Fibroblast of skin of left biceps (primary cell): ENCODE measurements at regions not wholly inside any gene's neighbourhood (a gene's known extent, or its start where the extent isn't known, plus 50 kb on each side); places are given as distances from the start of the nearest gene placed in this dataset.

Experiments
- DNase-seq, 2 experiments: peaks; one replicate each; pipeline ENCODE4 v3.0.0-alpha.2; 2013; ENCODE audit warnings: low read depth in 2 of 2

DNA sequence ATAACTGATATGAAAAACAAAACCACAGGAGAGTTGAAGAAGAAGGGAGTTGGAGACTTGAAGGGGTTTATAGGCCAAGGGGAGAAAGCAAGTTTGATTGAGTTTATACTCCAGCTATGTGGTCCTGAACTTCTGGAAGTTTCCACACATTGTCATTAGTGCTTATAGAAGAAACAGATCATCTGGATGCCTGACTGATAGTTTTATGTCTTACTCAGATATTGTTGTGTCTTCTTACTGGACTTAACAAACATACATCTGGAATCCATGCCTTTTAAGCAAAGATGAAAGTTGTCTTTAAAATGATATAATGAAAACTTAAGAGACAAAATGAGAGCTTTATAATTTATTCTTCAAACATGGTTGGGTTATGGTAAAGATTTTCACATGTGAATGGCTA lies 101.3 kb upstream of the FZD8 start:
- DNase-seq: no peak

DNA sequence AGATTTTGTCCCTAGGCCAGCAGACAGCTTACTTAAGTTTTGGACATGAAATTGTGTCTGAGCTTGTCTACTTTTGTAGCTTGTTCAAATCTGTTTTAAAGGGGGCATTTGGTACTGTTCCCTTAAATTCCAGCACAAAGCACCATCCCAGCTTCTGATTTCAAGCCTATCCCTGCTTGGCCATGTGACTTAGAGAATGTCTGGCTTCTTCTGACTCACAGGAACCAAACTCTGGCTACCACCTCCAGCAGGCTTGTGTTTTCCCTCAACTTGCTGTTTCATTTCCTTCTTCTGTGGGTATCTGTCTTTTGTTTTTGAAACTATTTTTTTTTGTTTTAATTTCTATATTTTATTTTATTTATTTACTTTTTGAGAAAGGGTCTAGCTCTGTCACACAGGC lies 97.9 kb upstream of the FZD8 start:
- DNase-seq: no peak

DNA sequence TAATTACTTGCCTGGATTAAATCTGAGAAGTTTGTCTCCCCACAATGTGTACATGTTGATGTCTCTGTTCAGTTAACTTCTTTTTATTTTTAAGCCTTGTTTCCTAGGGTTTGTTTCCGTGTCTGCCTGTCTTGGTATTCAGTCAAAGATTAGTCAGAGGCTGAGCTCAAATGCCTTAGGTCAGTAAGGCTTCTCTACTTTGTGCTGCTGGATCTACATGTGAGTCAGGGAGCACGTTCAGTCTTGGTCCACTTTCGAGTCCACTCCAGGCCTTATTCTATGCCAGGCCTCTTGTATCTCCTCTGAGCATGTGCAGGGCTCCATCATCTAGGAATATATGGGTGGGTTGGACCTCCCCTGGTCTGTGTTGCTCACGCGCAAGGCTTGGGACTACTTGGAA lies 93.3 kb upstream of the FZD8 start:
- peak in 1 of 2 experiments; percentile 11 for DNase-seq

DNA sequence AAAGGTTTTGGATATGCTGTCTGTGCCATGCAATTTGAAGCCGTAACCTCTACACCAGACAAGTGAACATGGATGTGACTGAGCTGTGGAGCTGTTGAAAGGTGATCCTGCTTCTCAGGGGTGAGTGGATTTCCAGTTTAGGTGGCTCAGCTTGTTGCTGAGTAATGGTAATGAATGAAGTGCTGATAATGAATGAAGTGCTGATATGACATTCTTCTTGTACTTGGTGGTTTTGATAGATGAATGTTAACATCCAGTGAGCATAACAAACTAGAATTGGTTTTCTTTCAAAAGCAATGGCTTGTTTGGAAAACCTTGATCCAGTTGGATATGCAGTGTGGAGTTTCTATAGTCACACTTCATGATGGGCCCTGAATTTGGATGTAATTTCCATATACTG lies 89.7 kb upstream of the FZD8 start:
- no peak for DNase-seq

DNA sequence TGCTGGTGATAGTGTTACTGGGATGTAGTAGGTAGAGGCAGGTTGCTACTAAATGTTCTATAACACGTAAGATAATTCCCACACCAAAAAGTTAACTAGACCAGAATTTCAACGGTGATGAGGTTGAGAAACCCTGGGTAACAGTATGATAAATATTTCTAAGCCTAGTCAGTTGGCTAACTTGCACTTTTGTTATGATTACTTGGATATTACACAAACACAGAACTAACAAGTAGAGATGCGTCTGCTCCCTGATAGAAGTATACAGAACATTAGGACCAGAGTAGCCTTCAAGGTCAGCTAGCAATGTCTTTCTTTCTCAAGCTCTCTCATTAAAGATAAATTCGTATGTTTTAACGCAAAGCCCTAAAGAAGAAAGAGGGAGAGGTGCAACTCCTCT lies 86.2 kb upstream of the FZD8 start:
- DNase-seq: no peak

DNA sequence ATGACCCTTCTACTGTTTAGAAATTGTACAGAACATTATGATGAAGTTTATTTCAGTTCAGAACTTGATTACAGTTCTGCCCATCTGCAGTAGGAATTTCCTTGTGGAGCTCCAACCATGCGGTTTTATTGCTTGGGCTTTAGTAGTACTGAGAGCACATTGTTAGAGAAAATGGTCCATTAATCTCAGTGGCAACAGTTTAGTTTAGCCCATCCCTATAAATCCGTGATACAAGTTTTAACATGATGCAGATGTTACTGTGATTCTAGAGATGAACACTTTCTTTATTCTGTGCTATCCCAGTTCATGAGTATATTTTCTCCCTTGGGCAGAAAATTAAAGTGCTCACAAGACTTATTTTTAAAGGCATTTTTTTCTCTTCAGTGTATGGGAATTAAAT lies 84.8 kb upstream of the FZD8 start:
- DNase-seq: no peak

DNA sequence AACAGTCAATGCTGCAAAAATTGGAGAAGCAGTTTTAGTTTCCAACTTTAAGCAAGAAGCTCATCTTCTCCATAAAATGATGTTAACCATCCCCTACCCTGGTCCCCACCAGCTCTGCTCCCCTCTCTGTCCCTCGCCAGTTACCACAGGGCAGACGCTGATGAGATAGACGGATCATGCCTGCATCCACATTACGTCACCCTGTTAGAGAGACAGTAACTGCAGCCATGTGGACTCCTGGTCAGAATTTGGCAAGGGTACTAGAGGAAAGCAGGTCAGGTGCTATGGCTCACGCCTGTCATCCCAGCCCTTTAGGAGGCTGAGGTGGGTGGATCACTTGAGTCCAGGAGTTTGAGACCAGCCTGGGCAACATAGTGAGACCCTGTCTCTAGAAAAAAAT lies 81.9 kb upstream of the FZD8 start:
- no peak for DNase-seq

DNA sequence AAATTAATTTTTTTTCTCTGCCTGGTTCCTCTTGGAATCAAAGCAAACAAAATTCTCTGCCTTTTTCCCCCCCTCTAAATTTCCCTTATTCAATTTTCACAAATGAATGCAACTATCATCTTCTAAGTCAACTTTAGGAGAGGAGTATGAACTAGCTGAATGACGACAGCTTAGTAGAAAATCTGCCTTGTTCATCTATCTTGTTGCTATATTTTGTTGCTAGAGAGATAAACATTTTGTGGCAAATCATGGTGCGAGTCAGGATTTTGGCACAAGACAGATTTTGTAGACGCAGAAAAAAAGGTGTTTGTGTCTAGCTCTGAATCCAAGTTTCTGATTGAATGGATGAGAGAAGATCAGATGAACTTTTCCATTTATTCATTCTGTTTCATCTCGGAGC lies 81.0 kb upstream of the FZD8 start:
- DNase-seq: no peak

DNA sequence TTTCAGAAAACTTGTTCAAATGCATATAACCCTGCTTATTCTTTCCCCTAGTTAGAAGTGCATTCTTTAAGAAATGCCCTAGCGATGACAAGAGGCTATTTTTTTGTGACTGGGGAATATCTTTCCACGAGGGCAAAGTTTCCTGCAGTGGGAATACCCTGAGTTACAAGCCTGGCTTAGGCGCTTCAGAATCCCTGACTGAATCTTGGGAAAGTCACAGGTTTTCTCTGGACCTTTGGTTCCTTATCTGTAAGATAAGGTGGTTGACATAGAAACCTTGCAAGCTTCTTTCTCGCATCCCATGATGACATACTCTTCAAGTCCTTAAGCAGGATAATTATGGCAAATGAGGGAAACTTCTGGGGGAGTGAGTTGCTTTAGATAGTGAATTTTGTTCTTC lies 80.5 kb upstream of the FZD8 start:
- no peak for DNase-seq

DNA sequence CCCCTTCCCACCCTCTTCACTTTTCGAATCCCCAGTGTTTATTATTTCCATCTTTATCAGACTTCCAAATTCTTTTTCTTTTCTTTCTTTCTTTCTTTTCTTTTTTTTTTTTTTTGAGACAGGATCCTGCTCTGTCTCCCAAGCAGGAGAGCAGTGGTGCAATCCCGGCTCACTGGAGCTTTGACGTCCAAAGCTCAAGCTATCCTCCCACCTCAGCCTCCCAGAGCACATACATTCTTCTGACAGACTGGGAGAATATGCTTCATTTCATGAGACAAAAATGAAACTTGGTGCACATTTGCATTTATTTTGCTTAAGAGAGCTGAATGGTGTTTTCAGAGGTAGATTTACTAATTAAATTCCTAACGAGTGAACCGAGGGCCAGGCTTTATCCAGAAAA lies 80.1 kb upstream of the FZD8 start:
- DNase-seq: no peak

DNA sequence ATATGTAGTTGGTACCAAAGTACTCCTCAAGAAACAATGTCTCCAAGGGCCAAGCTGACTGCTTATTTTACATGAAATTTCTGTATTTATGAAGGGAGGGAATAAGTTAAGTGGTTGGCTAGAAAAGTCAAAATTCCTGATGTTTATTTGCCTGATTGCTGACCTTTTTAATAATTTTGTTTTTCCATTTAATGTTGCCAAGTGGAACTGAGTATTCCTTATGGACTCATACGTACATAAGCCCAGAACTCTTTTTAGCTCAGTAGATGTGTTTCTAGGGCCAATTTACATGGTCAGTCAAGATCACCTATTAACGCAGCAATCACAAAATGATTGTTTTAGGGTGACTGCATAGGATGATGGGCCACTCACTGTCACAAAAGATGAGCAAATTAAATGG lies 78.3 kb upstream of the FZD8 start:
- DNase-seq: no peak

DNA sequence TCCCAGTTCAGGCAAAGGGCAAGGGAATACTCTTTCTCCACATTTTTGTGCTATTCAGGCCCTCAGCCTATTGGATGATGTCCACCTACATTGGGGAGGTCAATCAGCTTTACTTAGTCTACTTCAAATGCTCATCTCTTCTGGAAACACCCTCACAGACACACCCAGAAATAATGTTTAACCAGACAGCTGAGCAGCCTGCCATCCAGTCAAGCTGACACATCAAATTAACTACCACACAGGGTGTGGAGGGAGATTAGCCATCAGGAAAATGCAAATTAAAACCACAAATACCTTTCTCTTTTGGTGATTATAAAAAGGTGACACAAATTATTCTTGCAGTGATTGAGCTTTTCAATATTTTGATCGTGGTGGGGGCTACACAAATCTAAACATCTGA lies 74.7 kb upstream of the FZD8 start:
- DNase-seq: no peak

DNA sequence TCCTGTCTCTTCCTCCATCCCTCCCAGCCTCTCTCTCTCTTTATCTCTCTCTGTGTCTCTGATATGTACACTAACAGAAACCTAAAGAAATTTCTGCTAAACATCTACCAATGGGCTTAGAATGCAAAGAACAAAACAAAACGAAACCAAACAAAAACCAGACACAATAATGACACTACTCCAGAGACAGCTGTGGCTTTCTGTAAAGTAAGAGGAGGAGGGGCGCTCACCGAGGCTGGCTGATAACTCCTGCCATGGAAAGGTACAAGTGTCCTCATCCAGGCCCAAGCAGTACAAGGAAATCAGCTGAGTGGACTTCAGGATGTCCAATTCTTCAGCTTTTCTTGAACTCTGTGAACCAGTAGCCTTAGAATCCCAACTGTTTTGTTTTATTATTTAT lies 70.4 kb upstream of the FZD8 start:
- DNase-seq: no peak

DNA sequence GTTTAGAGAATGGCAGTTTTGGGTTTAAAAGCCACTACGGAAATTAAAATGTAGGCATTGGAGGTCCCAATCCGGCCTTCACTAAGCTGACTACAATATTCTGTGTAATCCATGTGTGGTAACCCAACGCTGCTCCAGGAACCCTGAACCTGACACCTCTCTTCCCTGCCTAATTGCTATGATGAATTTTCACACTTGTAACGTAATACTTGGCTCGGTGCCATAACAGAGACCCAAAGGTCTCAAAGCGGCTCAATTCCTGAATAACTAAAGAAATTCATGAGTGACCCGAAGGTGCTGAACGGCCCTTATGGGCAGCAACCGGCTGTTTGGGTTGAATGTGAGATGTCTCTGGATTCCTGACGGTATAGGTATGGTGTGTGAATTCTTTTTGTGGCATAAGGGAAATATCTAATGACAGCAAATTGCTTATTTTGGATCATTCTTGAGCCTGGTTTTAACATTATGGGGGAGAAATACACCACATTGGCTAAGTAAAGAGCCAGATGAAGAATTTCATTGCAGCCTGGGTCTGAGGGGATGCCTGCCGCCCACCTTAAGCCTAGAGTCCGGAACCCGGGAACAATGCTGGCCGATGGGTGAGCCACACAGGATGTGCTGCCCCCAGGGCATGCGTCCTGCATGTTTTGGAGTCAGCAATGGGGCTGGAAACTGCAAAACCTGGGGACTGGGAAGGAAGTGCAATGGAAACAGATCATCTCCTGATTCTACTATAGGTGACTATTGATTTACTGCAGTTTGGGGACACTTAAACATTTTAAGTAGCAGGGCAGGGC lies 69.7 kb upstream of the FZD8 start:
- no peak for DNase-seq

DNA sequence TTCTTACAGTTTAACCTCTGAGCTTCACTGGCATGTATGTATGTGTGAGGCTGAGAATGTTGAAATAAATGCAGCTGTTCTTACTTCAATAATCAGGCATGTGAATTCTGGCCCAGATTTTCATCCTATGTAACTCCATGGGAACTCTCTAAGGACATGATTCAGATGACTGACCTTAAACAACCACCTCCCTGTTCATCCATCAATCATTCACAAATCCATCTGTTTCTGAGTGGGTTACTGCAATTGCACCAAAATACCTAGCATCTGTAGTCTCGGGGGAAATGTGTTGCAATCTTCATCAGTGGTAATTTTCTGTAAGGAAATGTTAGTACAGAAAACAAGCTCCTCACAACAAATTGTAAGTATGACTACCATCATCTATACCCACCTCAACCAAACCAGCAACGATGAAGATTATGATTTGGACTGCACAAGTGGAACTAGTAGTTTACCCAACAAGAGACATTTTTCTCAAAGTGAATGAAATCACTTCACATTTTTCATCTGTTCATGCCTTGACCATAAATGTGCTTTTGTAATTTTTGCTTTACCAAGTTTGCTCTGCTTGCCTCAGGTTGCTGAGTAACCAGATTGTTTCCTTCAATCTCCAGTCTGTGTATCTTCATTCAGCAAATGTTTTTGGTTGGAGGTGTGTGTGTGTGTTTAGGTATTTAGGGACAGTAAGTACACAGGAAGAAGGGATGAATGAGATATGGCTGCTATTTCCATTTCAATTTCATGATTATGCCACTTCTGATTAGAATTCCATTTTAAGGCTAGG lies 65.7 kb upstream of the FZD8 start:
- DNase-seq: peak; percentile 15 to 35

DNA sequence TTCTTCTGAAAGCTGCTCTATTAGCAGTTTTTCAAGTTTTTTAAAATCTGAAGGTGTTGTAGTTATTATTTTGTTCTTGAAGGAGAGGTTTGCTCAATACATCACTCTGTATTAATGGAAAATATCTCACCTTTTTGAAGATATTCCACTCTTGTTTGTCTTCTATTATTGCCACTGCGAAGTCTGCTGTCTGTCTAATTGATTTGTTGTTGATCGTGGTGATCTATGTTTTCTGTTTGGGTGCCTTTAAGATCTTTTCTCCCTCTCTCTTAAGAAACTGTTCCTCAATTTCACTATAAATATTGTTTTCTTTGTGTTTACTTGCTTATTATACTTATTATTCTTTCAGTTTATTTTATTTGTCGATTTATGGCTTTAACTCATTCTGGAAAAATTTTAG lies 64.9 kb upstream of the FZD8 start:
- no peak for DNase-seq

DNA sequence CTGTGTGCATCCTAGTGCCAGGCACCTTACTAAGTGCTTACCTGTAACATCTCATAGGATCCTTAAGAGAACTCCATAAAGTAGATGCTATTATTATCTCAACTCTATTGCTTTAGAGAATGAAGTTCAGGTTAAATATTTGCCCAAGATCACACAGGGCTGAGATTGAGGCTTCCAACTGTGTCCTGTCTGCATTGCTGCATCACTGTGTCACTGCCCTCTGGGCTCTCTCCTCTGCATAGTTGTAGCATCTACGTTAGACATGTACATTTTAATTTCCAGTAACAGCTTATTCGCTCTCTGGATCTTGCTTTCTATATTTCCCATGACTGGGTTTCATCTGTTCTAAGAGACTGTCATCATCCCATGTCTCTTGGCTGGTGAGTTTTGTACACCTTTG lies 63.6 kb upstream of the FZD8 start:
- DNase-seq: no peak

DNA sequence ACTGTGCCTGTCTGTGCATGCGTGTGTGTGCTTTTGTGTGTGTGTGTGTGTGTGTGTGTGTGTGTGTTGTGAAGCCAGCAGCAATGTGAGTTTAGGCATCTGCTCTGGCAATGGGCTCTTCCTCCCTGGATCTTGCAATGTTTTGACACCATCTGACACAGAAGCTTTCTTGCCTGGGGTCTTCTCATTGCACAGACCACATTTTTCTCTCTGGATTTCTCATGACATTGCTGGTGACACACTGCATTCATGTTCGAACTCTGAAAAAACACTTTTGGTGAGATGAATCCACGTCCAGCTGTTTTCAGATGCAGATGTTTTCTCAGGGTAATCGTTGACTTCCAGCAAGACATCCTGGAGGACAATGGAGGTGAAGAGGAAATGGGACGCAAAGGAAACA lies 63.0 kb upstream of the FZD8 start:
- DNase-seq: no peak

DNA sequence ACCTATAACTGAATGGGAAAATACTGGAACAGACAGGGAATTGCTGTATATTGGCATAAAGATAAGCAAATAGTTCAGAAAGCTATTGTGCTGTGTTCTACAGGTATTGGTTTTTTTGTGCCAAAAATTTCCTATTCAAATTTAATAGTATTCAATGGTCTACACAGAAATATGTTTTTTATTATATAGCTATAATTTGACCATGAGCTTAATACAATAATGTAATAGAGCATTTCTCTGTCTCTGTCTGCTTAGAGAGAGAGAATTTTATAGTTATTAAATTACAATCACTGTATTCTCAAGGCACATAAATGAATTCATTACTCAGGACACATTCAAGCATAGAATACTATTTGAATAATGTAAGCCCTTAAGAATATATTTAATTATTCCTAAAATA lies 62.3 kb upstream of the FZD8 start:
- no peak for DNase-seq

DNA sequence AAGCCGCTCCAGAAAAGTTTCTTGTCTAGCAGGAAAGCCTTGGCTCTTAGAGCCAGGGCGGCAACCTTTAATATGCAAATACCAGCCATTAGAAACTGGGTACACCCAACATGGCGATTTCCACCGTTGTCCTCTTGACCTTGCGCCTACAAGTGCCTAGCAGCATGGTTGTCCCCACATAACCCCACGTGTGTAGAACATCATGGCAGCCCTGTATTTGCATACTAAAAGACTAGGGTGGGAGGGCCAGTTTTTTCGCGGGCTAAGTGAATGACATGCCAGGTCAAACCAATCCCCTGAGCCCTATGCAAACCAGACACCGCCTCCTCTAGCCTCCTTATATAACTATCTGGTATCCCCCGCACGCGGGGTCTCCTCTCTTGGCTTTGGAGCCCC lies 58.4 kb upstream of the FZD8 start:
- no peak for DNase-seq

DNA sequence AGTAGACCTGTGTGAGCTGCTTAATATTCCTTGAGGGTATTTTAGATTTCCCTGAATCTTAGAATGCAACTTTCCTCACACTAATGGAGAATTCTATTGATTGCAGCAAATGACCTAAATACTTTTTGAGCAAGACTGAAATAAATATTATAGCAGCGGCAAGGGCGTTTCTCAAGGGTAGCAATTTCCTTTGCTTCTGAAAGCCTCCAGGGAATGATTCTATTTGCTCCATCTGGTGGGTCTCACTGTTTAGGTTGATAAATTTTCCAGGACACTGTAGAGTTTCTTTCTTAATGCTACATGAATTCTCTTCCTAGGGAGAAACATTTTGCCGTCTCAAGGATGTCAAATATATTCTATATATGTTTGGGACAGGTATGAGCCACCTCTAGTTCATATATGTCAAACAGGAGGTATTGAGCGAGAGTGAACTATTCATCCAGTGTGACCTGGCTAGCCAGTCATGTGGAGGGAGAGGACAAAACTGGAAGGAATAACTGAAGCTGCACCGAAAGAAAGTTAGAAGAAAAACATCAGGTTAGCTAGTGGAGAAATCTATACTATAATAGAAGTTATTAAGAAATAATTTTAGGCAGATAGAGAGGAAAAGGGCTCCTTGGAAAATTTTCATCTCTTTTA lies 57.9 kb upstream of the FZD8 start:
- no peak for DNase-seq

DNA sequence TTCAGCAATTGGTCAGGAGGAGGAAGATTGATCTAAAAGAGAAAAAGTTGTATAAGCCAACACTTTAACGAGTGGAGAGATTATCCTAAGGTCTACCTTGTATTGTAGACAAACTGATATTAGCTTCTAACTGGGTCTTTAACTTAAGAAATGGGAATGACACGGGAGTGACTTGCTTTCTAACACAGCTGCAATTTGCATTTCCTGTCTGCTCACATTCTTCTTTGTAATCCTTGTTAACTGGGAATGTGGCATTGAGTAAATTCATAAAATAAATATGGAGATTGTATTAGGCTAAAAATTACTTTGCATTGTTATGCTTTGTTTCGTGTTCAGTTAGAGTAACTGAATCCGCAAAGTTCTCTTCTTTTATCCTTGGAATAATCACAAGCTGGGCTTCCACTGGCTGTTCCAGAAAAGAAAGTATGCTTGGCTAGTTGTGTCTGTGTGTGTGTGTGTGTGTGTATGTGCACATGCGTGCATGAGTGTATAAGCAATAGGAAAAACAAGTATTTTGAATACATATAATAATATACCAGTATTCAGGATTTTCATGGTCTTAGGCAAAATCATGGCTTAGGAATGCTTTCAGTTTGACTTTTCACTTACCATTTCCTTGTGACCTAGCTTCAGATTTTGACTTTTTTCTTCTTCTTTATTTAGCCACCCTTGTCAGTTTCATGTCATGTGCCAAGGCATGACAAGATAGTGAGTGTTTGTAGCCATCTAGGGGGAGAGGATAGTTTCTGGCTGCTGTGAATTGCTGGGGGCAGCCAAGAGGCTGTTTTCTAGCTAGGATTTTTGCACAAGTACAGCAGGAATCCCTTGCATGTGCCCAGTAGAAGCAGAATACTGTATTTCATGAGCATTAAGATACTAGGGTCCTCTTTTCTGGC lies 54.5 kb upstream of the FZD8 start:
- DNase-seq: no peak
